Activated CD4-positive, alpha-beta T cell treated with anti-CD3 and anti-CD28 coated beads, Interleukin-2, amount 50 U/mL, for 48 hours (primary cell): ENCODE measurements at regions not wholly inside any gene's neighbourhood (a gene's known extent, or its start where the extent isn't known, plus 50 kb on each side); places are given as distances from the start of the nearest gene placed in this dataset.
"Not testable (repeated sequence)": the region's sequence is repeated elsewhere in the genome, so short reads cannot be mapped to it uniquely, and the experiment has no call there.

Experiments used
- DNase-seq, 2 experiments: peaks; one replicate each; pipeline ENCODE4 v3.0.0-alpha.2; 2020

- DNase-seq: no peak
These were observed 340.5 kb upstream of the USP9Y start for GRCh38 chrY:12360496-12360895.

- no peak for DNase-seq
These were observed 335.6 kb upstream of the USP9Y start for GRCh38 chrY:12365311-12365910.

GRCh38 chrY:12374588-12374987, 326.4 kb upstream of the USP9Y start:
- DNase-seq: not testable (repeated sequence)

GRCh38 chrY:12391655-12392559, 309.1 kb upstream of the USP9Y start:
- not testable (repeated sequence) for DNase-seq

- DNase-seq: no peak
These were observed 307.8 kb upstream of the USP9Y start for GRCh38 chrY:12393190-12393589.

- not testable (repeated sequence) for DNase-seq
These were observed 305.5 kb upstream of the USP9Y start for GRCh38 chrY:12395381-12396120.

GRCh38 chrY:12403916-12404315, 297.1 kb upstream of the USP9Y start:
- no peak for DNase-seq

GRCh38 chrY:12408236-12408635, 292.8 kb upstream of the USP9Y start:
- DNase-seq: no peak

GRCh38 chrY:12410696-12411095, 290.3 kb upstream of the USP9Y start:
- no peak for DNase-seq

GRCh38 chrY:12421072-12421787, 279.8 kb upstream of the USP9Y start:
- DNase-seq: no peak

GRCh38 chrY:12421788-12422124, 279.3 kb upstream of the USP9Y start:
- no peak for DNase-seq

- no peak for DNase-seq
These were observed 278.5 kb upstream of the USP9Y start for GRCh38 chrY:12422536-12422935.

GRCh38 chrY:12423416-12424252, 277.4 kb upstream of the USP9Y start:
- no peak for DNase-seq

- no peak for DNase-seq
These were observed 275.5 kb upstream of the USP9Y start for GRCh38 chrY:12425506-12425905.

GRCh38 chrY:12427361-12427760, 273.7 kb upstream of the USP9Y start:
- no peak for DNase-seq

- DNase-seq: no peak
These were observed 269.5 kb upstream of the USP9Y start for GRCh38 chrY:12431546-12431945.

GRCh38 chrY:12438823-12439222, 262.2 kb upstream of the USP9Y start:
- DNase-seq: not testable (repeated sequence)

- no peak for DNase-seq
These were observed 256.8 kb upstream of the USP9Y start for GRCh38 chrY:12444200-12444599.

GRCh38 chrY:12446486-12447265, 254.4 kb upstream of the USP9Y start:
- DNase-seq: not testable (repeated sequence)

- DNase-seq: not testable (repeated sequence)
These were observed 252.5 kb upstream of the USP9Y start for GRCh38 chrY:12448561-12448960.

GRCh38 chrY:12453318-12453717, 247.7 kb upstream of the USP9Y start:
- DNase-seq: not testable (repeated sequence)
